IPS-NIHi7 (cell line): ENCODE measurements at regions not wholly inside any gene's neighbourhood (a gene's known extent, or its start where the extent isn't known, plus 50 kb on each side); places are given as distances from the start of the nearest gene placed in this dataset.
"Not testable (repeated sequence)": the region's sequence is repeated elsewhere in the genome, so short reads cannot be mapped to it uniquely, and the experiment has no call there.

Experiments
- DNase-seq: peaks from one replicate; pipeline ENCODE4 v3.0.0; 2012; ENCODE audit warnings: mixed read lengths; ENCODE audit errors: extremely low spot score

GRCh38 chr4:83923341-83923740 lies 387.4 kb downstream of the GPAT3 start:
- DNase-seq = no peak

GRCh38 chr4:83922402-83922801 lies 386.5 kb downstream of the GPAT3 start:
- no peak for DNase-seq

DNA sequence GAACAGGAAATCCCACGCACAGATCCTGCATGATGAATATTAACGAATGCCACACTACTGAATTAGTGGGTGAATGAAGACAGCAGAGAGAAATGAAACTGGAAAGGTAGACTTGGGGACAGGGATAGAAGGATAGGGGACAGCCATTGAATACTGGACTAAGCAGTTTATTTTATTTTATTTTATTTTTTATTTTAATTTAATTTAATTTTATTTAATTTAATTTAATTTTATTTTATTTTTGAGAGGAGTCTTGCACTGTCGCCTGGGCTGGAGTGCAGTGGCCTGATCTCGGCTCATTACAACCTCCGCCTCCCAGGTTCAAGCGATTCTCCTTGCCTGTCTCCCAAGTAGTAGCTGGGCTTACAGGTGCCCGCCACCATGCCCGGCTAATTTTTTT lies 385.2 kb downstream of the GPAT3 start:
- DNase-seq = no peak

GRCh38 chr4:83920375-83920774 lies 384.5 kb downstream of the GPAT3 start:
- no peak for DNase-seq

- no peak for DNase-seq
Observed at GRCh38 chr4:83917572-83917971, 381.7 kb downstream of the GPAT3 start.

GRCh38 chr4:83910693-83911092 lies 374.8 kb downstream of the GPAT3 start:
- DNase-seq = no peak

DNA sequence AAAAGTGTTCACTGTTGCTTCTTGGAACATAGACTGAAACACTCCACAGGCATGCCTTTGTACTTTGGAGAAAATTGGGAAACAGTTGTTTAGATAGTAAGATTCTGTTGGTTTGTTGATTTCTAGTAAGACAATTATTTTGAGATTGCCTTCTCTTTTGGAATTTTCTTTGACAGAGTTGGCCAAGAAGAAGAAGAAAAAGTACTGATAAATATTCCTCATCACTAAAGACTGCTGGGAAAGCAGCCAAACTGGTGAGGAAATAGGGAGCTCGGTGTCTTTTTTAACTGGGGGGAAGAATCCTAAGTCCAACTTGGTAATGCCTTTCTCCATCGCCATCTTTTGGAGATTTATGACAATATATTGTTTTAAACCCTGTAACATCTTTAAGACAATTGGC lies 370.7 kb downstream of the GPAT3 start:
- no peak for DNase-seq

DNA sequence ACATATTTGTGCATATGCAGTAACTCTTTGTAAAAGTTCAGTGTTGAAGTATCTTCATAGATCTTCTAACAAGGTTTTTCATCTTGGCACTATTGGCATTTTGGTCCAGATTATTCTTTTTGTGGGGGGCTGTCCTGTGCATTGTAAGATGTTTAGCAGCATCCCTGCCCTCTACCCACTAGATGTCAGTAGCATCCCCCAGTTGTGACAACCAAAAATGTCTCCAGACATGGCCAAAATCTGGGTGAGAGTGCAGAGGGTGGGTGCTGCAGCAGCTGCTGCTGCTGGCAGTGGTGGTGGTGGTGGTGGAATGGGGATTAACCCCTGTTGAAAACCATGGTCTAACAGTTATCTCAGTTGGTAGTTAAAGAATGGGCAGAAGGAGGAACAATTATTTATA lies 370.0 kb downstream of the GPAT3 start:
- DNase-seq = peak; percentile 18

DNA sequence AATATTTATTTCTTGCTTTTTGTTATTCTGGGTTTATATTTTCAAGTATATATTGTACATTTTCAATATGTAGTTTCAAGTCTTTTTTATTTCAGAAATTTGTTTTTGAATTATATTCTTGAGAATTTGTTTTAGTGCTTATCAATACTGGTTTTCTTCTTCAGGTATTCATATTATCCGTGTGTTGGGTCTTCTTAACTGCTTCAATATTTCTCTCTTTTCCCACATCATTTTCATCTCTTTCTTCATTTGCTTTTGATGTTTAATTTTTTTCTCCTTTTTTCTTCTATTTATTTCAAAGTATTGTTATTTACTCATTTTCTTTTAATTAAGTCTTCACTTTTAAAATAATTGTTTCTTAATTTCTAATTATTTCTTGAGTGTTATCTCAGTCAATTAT lies 367.8 kb downstream of the GPAT3 start:
- DNase-seq = not testable (repeated sequence)

DNA sequence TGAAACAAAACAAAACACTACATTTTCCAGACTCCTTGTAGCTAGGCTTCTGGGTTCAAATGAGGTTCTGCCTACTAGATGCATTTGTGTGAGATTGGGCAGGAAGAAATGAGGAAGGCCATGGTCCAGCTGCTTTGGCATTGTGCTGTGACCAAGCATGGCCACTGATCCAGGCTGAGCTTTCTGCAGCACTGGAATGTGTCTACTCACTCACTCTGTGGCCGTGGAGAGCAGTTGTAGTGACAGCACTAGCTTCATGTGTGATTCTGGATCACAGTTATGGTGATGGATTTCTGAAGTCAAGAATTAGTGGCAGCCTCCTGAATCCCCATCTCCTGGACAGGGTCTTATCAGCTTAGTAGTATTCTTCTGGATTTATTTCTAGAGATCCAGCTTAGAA lies 358.9 kb downstream of the GPAT3 start:
- DNase-seq = no peak

GRCh38 chr4:83890816-83891215 lies 354.9 kb downstream of the GPAT3 start:
- no peak for DNase-seq

GRCh38 chr4:83890231-83890630 lies 354.3 kb downstream of the GPAT3 start:
- no peak for DNase-seq

GRCh38 chr4:83889802-83890201 lies 353.9 kb downstream of the GPAT3 start:
- no peak for DNase-seq

- no peak for DNase-seq
Observed at GRCh38 chr4:83885256-83886182, 349.6 kb downstream of the GPAT3 start.

DNA sequence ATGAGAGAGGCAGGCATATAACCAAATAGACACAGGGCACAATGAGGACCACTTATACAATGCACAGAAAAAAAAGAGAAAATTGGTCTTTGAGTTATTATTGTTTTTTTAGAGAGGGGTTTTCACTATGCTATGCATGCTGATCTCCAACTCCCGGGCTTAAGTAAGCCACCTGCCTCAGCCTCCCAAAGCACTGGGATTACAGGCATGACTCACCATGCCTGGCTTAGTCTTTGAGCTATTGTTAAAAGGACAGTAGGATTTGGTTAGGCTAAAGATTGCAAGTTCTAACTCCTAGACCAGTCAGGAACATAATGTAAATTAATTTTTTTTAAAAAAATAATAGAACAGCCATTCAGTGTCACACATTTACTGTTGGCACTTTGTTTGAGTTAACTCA lies 340.1 kb downstream of the GPAT3 start:
- DNase-seq = no peak

DNA sequence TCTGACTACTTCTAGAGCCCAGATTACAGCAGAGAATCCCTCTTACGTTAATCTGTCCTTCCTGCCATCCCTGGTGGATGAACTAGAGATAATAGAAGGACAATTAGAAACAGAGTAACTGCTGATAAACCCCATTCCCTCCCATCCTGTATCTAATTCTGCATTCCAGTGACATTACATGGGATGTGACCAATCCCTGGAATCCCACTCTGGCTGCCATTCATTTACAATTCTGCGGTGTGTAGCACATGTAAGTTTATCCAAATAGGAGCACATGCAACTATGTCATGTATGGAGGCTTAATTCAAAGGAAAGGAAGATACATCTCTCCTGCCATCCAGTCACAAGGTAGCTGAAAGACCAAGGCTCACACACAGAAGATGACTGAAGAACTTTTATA lies 339.5 kb downstream of the GPAT3 start:
- no peak for DNase-seq

GRCh38 chr4:83873996-83874395 lies 338.1 kb downstream of the GPAT3 start:
- DNase-seq = no peak

GRCh38 chr4:83870328-83870950 lies 334.5 kb downstream of the GPAT3 start:
- DNase-seq = no peak

GRCh38 chr4:83866834-83867621 lies 331.1 kb downstream of the GPAT3 start:
- DNase-seq = peak; percentile 25

DNA sequence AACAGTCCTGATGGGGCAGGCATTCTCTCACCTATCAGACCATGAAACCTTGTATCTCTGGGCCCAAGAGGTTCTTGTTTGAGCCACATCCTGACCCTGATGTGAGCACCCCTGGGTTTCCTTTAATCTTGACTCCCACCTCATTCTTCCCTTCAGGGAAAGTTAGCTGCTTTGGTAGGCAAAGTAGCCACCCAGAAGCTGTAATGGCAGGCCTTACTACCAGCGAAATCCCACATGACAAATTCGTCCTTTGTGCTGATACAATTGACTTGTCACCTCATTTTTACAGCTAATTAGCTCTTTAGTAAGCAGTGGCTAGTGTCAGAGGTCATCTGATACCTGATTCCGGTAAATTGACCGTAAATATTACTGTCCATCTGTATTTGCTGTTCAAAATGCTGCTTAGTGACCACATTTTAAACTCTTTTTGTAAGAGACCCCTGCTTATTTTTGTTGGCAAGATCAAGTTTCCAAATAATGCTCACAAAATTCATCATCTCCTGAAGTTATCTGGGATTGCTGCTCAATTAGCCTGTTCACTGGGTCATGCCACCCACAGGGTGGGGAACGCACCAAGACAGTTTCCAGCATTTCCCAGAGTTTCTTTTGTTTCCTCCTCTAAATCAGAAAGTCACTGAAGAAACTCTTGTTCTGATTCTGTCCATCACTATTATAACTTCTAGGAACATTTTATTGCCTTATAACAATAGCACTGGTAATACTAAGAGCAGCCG lies 329.7 kb downstream of the GPAT3 start:
- DNase-seq = no peak

DNA sequence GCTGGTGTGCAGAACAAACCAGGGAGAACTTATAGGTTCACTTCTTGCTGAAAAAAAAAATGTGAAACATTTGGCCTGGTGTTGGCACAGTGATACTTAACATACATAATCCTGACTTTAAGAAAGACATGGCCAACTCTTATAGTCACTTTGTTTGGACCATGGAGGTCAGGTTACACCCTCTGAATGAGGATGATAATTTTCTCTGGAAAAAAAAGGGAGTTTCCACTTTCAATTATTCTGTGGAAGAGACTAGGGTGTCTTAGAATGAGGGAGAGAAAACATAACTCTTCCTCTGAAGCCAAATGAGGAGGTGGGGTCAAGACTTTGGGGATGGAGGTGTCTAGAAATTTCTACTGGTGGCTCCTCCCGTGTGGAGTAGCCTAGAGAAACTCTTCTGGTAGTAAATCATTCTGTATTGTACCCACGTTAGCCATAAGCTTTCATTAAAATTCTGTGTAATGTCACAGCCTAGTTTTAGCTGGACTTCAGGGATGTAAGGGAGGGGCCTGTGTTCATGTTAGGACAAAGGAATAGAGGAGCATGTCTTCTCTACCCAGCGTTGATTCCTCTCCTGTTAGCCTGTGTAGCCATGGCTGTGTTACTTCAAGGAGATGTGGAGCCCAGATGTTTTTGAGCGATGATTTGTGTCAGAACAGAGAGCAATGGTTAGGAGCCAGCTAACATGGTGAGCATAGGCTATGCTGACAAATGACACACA lies 328.3 kb downstream of the GPAT3 start:
- no peak for DNase-seq
